GM21367 (cell line): ENCODE measurements at regions not wholly inside any gene's neighbourhood (a gene's known extent, or its start where the extent isn't known, plus 50 kb on each side); places are given as distances from the start of the nearest gene placed in this dataset.
"Not testable (repeated sequence)": the region's sequence is repeated elsewhere in the genome, so short reads cannot be mapped to it uniquely, and the experiment has no call there.

ENCODE experiments used
- ATAC-seq: cut with Tn5 transposase; IDR thresholded peaks from one replicate; pipeline ENCODE4 v1.9.1; 2021; ENCODE audit not compliant: unreplicated experiment

DNA sequence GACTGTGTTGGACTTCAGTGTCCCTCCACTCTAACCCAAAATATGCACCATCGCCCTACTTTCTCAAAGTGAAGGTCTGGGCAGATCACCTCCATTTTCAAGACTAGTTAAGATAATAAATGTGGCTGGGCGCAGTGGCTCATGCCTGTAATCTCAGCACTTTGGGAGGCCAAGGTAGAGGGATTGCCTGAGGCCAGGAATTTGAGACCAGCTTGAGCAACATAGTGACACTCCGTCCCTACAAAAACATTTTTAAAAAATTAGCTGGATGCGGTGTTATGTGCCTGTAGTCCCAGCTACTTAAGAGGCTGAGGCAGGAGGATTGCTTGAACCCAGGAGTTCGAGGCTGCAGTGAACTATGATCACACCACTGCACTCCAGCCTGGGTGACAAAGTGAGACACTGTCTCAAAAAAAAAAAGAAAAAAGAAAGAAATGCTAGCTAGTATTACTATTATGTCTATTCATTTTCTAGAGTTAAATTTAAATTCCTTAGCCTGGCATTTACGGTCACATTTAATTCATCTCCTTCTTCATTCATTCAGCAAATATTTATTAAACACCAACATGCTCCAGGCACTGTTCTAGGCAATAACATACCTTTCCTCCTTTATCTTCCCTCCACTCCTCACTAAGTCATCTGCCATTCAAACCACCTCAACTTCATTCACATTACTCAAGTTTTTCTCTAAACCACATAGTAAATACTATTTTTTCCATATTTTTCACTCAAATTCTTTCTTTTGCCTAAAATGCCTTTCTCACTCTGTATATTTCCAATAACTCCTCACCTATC, 96.1 kb upstream of the XYLT1 start:
- no peak for ATAC-seq

DNA sequence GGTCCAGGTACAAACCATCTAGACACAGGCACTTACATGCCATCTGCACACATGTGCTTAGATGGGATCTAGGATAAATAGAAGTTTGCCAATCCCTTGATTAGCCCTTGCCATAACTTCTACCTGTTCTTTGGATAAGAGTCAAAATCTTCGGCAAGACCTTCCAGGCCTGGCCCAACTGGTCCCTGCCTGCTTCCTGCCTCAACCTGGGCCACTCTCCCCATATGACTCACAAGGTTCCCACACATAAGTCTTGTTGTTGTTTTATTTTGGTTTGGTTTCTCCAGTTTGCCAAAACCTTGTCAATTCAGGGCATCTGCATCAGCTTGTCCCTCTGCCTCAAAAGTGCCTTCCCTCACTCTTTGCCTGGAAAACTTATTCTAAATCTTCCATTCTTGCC, 95.3 kb upstream of the XYLT1 start:
- ATAC-seq = no peak

DNA sequence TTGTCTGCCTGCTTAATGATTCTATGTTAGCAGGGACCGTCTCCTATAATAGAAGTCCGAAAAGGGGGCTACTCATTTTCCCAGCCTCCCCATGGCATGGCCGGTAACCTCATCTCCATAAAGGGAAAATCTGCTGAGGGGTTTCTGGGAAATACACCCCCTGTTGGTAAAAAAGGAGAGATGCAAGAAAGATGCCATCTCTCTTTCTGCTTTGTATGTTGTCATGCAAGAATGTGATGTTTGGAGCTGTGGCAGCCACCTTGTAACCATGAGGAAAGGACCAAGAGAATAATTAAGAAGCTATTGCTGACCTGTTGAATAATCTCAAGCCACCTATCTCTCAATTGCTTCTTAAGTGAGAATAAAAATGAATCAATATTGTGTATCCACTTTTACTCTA, 94.8 kb upstream of the XYLT1 start:
- ATAC-seq = no peak

DNA sequence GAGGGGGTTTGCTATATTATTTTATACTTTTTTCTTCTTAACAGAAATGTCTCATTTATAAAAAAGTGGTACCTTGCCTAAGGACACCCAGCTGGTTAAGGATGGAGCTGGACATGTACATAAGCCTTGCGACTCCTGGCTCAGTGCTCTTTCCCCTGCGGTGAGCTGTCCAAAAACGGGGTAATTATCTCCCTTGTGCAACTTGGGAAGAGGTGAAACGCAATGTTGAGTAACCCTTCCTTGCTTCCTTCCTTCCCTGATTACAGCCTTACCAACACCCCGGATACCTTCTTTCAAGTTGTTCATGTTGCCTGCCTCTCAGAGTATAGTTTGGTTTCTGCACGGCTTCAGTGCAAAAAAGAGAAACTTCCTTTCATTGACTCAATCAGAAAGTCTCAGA, 94.1 kb upstream of the XYLT1 start:
- no peak for ATAC-seq

DNA sequence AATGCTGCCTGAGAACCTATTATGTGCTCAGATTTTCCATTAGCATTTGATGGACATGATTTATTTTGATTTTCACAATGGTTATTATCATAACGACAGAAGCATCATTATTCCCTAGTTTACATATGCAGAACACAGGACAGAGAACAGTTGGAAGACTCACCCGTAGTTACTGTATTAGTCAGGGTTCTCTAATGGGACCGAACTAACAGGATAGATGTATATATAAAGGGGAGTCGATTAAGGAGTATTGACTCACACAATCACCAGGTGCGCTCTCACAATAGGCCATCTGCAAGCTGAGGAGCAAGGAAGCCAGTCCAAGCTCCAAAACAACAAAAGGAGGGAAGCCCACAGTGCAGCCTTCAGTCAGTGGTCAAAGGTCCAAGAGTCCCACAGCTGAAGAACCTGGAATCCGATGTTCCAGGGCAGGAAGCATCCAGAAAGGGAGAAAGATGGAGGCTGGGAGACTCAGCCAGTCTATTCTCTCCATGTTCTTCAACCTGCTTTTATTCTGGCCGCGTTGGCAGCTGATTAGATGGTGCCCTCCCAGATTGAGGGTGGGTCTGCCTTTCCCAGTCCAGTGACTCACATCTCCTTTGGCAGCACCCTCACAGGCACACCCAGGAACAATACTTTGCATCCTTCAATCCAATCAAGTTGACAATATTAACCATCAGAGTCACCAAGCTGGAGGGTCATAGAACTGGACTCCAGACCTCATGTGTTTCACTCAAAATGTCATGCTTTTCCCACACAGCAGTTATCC, 92.7 kb upstream of the XYLT1 start:
- no peak for ATAC-seq

DNA sequence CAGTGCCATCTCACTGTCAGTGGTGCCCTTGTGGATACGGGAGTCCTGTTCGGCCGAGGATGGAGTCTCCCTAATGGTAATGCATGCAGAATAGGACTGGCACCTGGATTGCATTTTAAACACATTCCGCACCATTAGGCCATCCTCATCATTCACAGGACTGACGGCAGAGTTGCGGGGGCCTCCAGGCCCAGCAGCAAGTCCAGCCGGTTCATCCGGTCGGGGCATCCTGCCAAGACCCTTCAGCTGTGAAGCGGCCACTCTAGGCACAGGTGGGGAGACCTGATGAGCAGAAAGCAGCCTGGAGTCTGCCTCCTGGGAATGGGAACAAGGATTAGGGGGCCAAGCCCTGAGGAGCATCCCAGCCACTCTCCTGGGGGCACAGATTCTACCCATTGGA, 90.3 kb upstream of the XYLT1 start:
- ATAC-seq = no peak

DNA sequence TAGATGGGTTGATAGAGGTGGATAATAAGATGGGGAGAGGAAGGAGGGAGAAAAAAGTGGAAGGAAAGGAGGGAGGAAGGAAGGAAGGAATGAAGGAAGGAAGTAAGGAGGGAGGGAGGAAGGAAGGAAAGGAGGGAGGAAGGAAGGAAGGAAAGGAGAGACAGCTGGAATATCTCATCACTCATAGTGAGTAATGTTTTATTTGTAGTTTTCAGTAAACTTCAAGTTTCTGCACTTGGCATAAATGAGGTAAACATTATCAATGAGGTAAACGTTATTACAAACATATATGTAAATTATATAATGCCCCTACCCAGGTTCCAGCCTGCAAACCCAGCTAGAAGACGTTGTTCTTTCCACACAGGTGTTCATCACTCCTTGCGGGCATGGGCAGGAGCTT, 89.8 kb upstream of the XYLT1 start:
- ATAC-seq = no peak

DNA sequence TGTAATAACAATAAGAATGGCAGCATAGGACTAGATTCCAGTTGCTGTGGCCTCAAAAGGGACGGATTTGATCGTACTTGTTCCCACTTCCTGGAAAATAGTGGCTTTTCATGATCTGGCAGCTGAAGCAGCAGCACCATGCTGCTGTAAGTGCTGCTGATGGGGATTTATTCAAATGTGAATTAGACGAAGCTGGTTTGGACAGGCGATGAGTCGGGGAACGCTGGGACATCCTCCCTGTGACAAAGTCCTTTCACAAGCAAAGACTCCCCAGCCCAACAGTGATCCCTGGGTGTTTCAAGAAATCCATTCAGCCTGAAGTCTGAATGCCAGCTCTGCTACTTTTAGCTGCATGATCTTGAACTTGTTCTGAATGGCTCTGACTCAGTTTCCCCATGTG, 88.6 kb upstream of the XYLT1 start:
- ATAC-seq = no peak

DNA sequence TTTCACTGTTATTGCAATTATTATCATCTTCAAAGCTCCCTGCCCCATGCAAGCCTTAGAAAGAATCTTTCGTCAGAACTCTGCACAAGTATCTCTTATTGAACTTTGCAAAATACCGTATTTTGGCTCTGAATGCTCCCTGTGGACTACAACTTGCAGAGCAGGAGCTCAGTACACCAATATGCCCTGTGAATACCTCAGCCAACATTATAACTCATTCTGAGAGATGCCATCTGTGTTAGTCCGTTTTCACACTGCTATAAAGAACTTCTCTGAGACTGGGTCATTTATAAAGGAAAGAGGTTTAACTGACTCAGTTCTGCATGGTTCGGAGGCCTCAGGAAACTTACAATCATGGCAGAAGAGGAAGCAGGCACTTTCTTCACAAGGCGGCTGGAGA, 87.2 kb upstream of the XYLT1 start:
- no peak for ATAC-seq

DNA sequence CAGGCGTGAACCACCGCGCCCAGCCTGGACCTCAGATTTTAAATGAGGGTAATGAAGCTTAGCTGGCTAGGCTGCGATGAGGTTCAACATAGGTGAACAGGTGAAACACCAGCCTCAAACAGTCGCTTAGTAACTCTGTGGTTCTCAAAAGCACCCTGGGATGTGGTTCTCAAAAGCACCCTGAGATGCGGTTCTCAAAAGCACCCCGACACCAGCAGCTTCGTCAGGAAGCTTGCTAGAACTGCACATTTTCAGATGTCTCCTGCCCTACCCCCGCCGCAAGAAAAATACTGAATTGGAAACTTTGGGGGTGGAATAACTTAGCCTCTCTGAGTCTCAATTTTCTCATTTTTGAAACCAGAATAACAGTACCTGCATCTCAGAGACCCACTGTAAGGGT, 86.7 kb upstream of the XYLT1 start:
- ATAC-seq = no peak

DNA sequence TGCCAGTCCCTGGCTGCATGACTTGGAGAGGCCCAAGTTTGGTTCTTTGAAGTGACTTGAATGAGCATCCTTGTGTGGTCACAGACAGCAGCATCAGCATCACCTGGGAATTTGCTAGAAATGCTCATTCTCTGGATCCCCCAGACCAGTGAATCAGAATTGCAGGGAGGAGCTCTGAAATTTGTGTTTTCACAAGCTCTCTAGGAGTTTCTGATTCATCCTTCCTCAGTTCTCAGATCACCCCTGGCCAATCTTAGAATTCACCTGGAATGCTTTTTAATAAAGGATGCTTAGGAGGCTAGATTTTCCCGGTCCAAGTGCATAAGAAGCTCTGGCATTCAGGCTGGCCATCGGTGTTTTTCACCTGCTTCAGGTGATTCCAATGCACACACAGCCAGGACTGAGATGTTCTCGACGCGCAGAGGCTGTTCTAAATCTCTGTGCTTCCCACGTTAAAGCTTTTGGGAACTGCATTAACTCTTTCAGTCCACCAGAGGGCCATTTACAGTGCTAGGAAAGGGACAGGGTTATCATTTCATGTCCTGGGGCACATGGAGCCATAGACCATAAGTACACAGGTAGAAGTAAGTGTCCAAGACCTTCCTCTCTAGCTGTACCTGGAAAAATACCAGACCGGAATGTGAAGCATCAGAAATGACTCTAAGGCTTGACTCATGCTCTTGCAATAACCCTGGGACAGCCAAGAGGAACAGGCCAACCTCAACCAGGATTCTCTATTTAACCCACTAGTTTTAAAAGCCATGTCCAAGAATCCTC, 85.7 kb upstream of the XYLT1 start:
- ATAC-seq = no peak

DNA sequence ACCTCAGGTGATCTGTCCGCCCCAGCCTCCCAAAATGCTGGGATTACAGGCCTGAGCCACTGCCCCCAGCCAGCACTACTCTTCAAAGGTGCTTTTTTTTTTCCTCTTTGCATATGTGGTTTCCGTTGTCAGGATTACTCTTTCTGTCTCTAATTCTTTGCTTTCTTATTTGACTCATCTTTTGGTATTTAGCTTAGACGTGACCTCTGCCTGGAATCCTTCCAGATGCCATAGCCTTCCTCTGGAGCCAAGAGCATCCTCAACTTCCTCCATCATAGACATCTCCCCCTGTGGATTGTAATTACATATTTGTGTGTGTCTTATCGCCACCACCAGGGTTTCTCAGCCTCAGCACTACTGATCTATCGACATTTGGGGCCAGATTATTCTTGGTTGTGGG, 84.4 kb upstream of the XYLT1 start:
- no peak for ATAC-seq

DNA sequence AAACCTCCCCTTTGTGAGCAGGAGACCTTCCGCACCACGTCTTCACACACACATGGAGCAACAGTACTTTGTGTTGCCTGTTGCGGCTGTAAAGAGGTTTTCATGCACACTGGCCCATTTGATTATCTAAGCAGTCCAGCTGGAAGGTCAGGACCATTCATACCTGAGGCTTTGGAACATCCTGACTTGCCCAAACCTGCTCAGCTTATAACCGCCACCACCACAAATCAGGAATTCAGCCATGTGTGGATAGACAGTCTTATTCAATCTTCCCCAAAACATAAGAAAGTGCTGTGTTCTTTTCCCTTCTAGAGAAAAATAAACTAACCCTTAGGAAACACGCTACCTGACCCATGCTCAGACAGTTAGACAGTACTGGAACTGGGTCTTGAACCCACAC, 81.6 kb upstream of the XYLT1 start:
- no peak for ATAC-seq

DNA sequence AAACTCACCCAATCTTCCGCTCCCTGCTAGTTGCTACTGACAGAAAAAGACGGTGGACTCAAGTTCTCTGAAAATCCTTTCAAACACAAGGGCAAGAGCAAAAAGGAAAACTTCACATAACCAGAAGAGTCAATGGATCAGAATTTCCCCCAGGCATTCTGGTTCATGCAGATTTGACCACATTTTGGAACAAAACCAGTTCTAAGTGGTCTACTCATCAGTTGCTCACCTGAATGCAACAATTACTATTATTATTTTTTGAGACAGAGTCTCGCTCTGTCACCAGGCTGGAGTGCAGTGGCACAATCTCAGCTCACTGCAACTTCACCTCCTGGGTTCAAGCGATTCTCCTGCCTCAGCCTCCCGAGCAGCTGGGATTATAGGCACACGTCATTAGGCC, 80.9 kb upstream of the XYLT1 start:
- not testable (repeated sequence) for ATAC-seq

DNA sequence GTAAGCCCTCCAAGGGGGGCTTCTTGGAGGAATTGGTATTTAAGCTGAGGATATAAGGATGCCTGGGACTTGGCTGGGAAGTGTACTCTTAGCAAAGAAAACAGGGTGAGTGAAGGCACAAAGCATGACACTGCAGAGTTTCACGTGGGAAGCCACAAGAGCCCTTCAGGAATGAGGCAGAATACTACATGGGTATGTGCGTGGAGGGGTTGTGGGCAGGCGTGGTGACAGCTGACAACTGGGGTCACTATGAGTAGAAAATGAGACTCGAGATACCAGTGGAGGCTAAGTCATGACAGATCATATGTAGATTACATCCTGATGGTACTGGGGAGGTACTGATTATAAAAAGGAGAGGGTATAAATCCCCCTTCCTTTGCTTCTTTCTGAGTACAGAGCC, 78.1 kb upstream of the XYLT1 start:
- ATAC-seq = no peak

DNA sequence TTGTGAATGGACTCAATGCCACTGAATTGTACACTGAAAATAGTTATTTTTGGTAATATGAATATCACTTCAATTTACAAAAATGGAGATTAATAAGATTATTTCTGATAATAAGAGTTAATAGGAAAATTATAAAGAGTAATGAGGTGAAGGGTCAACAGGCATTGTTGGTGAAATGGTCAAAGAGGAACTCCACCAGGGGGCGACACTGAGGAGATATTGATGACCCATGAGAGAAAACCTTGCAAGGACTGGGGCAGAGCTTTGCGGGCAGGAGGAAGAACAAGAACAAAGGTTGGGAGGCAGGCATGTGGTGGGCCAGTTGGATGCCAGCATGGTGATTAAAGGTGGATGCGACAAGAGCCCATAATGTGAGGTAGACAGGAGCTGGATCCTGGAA, 74.0 kb upstream of the XYLT1 start:
- ATAC-seq = no peak

DNA sequence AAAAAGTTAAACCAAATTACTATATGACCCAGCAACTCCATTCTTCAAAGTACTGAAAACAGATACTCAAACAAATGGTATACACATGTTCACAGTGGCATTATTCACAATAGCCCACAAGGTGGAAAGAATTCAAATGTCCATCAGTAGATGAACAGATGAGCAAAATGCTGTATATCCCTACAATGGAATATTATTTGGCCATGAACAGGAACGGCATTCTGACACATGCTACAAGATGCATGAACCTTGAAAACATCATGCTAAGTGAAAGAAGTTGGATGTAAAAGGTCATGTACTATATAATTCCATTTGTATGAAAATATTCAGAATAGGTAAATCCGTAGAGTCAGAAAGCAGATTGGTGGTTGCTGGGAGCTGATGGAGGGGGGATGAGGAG, 73.5 kb upstream of the XYLT1 start:
- ATAC-seq = no peak

DNA sequence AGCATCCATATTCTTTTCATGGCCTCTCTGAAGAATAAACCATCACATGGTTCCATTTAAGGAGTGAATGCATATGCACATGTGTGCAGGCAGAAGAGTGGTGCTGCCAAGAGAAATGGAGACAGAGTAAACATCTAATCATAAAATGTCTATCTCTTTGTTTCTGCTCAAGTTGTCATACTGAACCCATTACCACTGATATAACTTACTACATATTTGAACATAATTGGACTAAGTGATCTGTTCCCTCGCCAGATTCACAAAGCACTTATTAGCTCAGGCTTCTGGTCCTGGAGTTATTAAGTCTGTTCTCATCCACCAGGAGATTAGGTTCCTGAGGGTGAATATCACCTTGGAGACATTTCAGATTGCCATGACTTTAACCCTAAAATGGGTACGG, 72.3 kb upstream of the XYLT1 start:
- no peak for ATAC-seq

DNA sequence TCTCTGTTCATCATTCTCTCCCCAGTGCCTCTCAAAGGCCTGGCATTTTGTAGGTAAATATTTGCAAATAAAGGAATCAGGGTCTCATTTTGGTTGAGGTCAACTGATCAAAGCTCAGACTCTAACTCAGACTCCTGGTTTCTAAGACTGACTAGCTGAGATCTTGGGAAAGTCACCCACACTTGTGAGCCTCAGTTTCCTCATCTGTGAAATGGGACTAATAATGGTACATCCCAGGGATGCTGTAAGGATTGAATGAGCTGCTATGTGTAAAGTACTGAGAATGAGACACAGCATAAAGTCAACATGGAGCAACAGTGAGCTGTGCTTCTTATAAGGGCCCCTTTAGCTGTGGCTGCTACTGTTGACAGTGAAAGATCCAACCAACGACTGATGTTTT, 70.6 kb upstream of the XYLT1 start:
- no peak for ATAC-seq

DNA sequence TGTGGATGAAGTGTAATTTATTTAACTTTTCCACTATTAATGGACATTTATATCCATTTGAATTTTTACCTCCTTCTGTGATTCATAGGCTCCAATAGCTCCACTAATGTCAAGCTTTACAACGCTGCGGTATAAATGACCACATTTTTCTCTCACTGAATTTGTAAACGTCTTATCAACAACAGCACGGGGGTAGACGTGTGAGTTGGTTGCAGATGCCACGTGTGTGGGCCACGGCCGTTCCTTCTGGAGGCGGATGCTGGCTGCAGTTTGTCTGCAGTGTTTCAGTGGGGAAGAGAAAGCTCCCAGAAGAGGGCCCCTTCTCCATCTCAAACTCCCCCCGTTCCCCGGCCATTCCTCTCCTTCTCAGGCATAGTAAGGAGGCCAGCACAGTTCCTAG, 68.2 kb upstream of the XYLT1 start:
- ATAC-seq = no peak

DNA sequence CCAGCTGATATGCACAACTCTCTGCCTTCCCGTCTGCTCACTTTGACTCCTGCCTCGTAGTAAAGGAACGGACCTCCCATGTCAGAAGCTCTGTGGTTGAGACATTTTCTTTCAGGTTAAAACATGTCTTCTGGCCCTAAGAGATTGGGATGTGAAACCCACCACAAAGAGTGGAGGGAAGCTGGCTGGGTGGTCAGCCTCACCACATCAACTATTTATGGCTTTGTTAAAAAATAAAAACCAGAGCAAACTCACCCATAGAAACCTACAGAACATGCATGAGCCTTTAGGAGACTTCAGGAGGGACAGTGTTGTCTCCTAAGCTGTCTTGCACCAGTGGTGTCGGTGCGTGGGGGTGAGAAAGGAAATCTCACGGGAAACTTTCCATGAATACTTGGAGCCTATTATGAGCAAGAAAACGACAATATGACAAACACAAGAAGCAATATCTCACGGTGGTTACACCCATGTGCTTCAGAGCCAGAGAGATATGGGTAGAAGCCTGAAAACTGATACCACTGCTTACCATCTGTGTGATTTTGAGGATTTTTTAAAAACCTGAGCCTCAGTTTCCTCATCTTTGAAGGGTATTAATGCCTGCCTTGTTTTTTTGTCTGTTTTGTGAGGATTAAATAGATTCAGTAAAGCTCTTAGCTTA, 61.7 kb upstream of the XYLT1 start:
- no peak for ATAC-seq
